ENCODE measurements at regions not wholly inside any gene's neighbourhood (a gene's known extent, or its start where the extent isn't known, plus 50 kb on each side); places are given as distances from the start of the nearest gene placed in this dataset.

DNA sequence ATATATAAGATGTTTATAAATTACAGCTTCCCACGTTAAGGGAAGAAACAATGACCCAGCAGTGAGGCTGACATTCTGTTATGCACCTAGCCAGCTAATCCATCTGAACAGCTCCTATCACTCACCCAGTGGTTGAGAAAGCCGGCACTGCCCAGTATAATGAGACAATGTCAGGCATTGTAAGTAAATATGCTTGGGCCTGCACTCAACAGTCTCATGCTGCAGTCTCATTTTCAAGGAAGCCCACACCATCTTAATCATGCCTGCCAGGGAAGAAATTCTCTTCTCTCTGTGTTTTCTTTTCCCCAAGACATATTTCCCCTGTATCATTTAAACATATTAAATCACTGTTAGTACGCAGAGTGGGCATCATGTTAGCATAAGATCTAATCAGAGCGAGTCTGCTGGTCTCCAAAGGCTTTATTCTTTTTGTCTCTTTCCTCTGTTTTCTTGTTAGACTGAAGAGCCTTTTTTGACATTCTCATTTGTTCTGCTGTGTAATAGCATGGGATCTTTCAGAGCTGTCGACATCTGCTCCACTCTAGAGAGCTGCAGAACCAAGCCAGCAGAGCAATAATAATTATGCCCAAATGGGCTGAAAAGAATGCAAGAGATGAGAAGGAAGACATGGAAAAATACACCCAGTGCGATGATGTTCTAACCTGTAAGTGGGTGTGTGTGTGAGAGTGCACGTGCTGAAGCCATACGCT, 67.6 kb upstream of the SLC22A15 start (continued):
- TF ChIP-seq STAT6 (CRISPR knock-in tag; IDR thresholded peaks at IDR 0.05; ENCODE audit: borderline replicate concordance) (no peak), SMYD3 (CRISPR knock-in tag; IDR thresholded peaks at IDR 0.05) (no peak)

- Histone ChIP-seq H3K36me3 (replicated peaks in 1 of 2; ENCODE audit: control insufficient read depth in 1 of 2, insufficient read depth in 2 of 2, low read length in 2 of 2) (no peaks in the 10 kb centered on the region), H3K4me2 (ENCODE audit: low read depth, low read length) (no peak overlapping the region), H3K27me3 (ENCODE audit: control insufficient read depth in 1 of 2, insufficient read depth in 2 of 2, low read length in 2 of 2) (no peaks in the 10 kb centered on the region), H4K20me1 (ENCODE audit: insufficient read depth, low read length) (no peaks in the 10 kb centered on the region), H3K27ac (ENCODE audit: extremely low read length, insufficient read depth, low read length) (no peak overlapping the region), H3K4me1 (ENCODE audit: insufficient read depth, low read length) (no peaks in the 10 kb centered on the region), H3K9me3 (ENCODE audit: low read length) (no peaks in the 10 kb centered on the region), H3K4me3 (replicated peaks in 1 of 3; ENCODE audit: insufficient read depth in 1 of 3, low read depth in 2 of 3, low read length in 3 of 3) (no peak overlapping the region), H3K9ac (ENCODE audit: insufficient read depth, low read depth, low read length) (no peak overlapping the region), H3K79me2 (ENCODE audit: insufficient read depth, low read length) (no peaks in the 10 kb centered on the region), H2AFZ (ENCODE audit: low read length) (no peak overlapping the region)
- FAIRE-seq (no peak), ATAC-seq (no peak), DNase-seq (ENCODE audit: low spot score) (no peak)
- WGBS (ENCODE audit: low lambda C conversion rate) = 54% methylated on average over 2 of the region's 2 CpGs
- ChIA-PET POLR2A (no interaction called here), CTCF (ENCODE audit: low intra/inter-chr PET ratio, low total read pairs) (no interaction called here)
- in situ Hi-C loops (cut with HindIII; ENCODE audit: extremely low pct_ligation_motif_present, low pct_unique_long_range_greater_than_20kb) = no loop called here
- BruUV-seq (replicated peaks) = no TSS peak
- intact Hi-C loops (cut with micrococcal nuclease; ENCODE audit: unreplicated experiment) = no loop called here
- TF ChIP-seq NR2F1 (CRISPR knock-in tag; IDR thresholded peaks at IDR 0.05) (no peak), ZNF713 (CRISPR knock-in tag; IDR thresholded peaks at IDR 0.05) (no peak), MTA1 (CRISPR knock-in tag; IDR thresholded peaks at IDR 0.05; ENCODE audit: borderline replicate concordance) (no peak), ZNF619 (CRISPR knock-in tag; IDR thresholded peaks at IDR 0.05) (no peak), MXI1 (IDR thresholded peaks at IDR 0.05; ENCODE audit: borderline replicate concordance, low read depth, low read length) (no peak), KDM3A (CRISPR knock-in tag; IDR thresholded peaks at IDR 0.05; ENCODE audit: low read depth) (no peak), TGIF2 (CRISPR knock-in tag; IDR thresholded peaks at IDR 0.05) (no peak), ZNF33A (CRISPR knock-in tag; IDR thresholded peaks at IDR 0.05; ENCODE audit: borderline replicate concordance) (no peak), NFE2 (CRISPR knock-in tag; IDR thresholded peaks at IDR 0.05) (no peak), TOE1 (CRISPR knock-in tag; IDR thresholded peaks at IDR 0.05) (no peak), HMGA1 (CRISPR knock-in tag; conservative IDR thresholded peaks at IDR 0.05) (no peak)
Measured at GRCh38 chr1:115910231-115910630, 66.1 kb upstream of the SLC22A15 start.
